Tibial artery (tissue), 4 donors: ENCODE measurements at regions not wholly inside any gene's neighbourhood (a gene's known extent, or its start where the extent isn't known, plus 50 kb on each side); places are given as distances from the start of the nearest gene placed in this dataset.

Experiments used
- DNase-seq, 2 donors: peaks; one replicate each; pipeline ENCODE4 v3.0.0-alpha.2; 2019
- H3K27ac ChIP-seq, 2 donors: fragments of 200-600 bp; sonication (generic) in 1 of 2; 1 replicate in 1 of 2; 2 replicates in 1 of 2; pipeline ENCODE4 v1.5.1; 2018 to 2019; ENCODE audit warnings: mild to moderate bottlenecking in 1 of 2
- H3K27me3 ChIP-seq, 2 donors: fragments of 200-600 bp; sonication (generic) in 1 of 2; one replicate each; pipeline versions ENCODE4 v1.5.1 to v1.6.0; 2016 to 2019
- H3K36me3 ChIP-seq, 3 donors: fragments of 200-600 bp; sonication (generic) in 2 of 3; one replicate each; pipeline ENCODE4 v1.5.1; 2016 to 2019; ENCODE audit warnings: mild to moderate bottlenecking in 2 of 3
- H3K4me1 ChIP-seq, 4 donors: fragments of 200-600 bp; sonication (generic) in 2 of 4; 1 replicate in 3 of 4; 2 replicates in 1 of 4; pipeline ENCODE4 v1.5.1; 2016 to 2019
- H3K4me3 ChIP-seq, 2 donors: fragments of 200-600 bp; sonication (generic) in 1 of 2; 1 replicate in 1 of 2; 2 replicates in 1 of 2; pipeline ENCODE4 v1.5.1; 2018 to 2019; ENCODE audit warnings: mild to moderate bottlenecking in 2 of 2
- H3K9me3 ChIP-seq, 3 donors: fragments of 200-600 bp; sonication (generic) in 1 of 3; one replicate each; pipeline ENCODE4 v1.5.1; 2016 to 2019
- intact Hi-C: fragments of 100-400 bp; cut with DNase I; formaldehyde crosslinking; loops from one replicate; pipeline ENCODE4 v1.15.0; 2023; ENCODE audit warnings: low total_unique reads
- TF ChIP-seq, protein P1 (sequence below), 2 experiments: fragments of 200-600 bp in 1 of 2; fragments of 450-650 bp in 1 of 2; IDR thresholded peaks; one replicate each; pipeline ENCODE4 v1.5.1; 2017 to 2019; ENCODE audit warnings: antibody characterized with exemption in 2 of 2, mild to moderate bottlenecking in 1 of 2, moderate library complexity in 1 of 2

DNA sequence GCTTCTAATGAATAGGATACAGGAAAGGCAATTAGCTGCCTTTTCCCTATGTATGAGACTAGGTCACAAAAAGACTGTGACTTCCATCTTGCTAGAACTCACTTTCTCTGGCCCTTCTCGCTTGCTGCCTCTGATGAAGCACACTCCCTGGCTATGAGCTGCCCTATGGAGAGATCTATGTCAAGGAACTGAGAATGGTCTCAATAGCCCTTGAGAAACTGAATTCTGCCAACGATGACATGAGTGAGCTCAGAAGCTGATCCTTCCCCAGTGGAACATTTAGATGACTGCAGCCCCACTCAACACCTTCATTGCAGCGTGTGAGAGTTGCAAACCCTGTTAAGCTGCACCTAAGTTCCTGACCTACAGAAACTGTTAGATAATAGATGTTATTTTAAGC lies 309.8 kb downstream of the COG6 start:
- Histone ChIP-seq H3K9me3 (no peaks in the 10 kb centered on the region), H3K36me3 (no peaks in the 10 kb centered on the region), H3K4me1 (no peaks in the 10 kb centered on the region), H3K27ac (no peak overlapping the region), H3K27me3 (no peaks in the 10 kb centered on the region), H3K4me3 (no peak overlapping the region)
- intact Hi-C loops = no loop called here
- TF ChIP-seq, protein P1, sequence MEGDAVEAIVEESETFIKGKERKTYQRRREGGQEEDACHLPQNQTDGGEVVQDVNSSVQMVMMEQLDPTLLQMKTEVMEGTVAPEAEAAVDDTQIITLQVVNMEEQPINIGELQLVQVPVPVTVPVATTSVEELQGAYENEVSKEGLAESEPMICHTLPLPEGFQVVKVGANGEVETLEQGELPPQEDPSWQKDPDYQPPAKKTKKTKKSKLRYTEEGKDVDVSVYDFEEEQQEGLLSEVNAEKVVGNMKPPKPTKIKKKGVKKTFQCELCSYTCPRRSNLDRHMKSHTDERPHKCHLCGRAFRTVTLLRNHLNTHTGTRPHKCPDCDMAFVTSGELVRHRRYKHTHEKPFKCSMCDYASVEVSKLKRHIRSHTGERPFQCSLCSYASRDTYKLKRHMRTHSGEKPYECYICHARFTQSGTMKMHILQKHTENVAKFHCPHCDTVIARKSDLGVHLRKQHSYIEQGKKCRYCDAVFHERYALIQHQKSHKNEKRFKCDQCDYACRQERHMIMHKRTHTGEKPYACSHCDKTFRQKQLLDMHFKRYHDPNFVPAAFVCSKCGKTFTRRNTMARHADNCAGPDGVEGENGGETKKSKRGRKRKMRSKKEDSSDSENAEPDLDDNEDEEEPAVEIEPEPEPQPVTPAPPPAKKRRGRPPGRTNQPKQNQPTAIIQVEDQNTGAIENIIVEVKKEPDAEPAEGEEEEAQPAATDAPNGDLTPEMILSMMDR (IDR thresholded peaks at IDR 0.05) = no peak
- no peak for DNase-seq

DNA sequence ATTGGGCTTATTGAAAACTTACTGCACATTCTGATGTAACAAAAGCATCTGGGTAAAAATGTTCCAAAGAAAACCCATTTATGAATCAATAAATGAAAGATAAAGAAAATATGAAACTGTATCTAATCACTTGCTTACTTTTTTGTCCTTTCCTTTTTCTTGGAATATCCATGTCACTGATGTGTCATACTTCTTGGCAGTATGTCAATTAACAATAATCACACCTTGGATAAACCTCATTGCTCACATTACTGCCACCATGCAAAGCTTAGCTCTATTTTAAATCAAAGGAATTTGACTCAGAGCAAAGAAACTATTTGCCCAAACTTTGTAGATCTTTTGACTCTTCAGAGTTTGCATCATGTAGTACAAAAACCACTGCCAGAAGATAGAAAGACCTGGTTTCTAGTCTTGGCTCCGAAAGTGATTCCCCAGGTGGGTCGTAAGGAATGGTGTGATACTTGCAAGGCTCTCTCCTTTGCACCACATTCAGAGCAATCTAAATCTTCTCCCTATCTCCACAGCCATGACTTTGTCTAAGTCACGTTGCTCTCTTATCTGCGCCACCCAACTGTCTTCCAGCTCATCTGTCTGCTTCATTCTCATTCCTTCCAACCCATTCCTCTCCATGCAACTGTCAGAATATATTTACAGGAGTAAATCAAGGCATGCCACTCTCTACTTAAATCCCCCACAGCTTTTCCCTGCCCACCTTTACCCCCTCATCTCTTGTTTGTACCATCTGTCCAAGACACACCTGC lies 311.9 kb downstream of the COG6 start:
- intact Hi-C loops = no loop called here

DNA sequence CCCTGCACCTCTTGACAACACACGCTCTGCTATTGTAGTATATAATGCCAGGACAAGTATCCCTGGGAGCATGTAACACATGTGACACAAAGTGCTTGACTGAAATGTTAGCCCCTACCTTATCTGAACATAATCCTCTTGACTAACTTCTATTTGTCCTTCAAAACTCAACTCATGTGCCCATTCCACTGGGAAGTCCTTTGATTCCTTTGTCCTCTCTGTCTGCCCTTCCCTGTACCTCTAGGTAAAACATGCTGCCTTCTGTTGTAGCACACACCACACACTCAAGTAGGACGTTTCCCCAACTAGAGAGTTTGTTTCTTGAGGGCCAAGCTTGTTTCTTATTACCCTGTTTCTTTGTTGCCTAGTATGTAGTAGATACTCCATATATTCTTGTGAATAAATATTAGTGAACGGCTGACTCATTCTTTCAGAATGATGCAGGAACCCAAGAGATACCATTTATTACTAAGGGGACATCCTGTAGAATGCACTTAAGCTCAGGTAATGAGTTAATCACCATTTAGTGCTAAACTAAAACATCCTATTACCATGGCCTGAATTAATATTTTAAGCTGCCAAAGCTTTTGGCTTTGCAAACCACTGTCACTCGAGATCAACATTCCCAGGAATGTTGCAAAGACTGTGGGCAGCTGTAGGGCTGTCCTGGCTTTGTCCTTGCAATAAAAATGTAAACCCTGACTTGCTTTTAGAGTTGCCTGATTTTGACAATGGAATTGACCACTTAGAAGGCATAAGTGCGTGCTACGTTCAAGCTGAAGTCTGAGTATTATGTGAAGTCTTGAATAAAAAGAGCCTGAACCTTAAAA lies 313.4 kb downstream of the COG6 start:
- H3K36me3 ChIP-seq = no peaks in the 10 kb centered on the region
- no peak overlapping the region for H3K27ac ChIP-seq
- DNase-seq = no peak
- H3K9me3 ChIP-seq = no peaks in the 10 kb centered on the region
- no peak overlapping the region for H3K4me3 ChIP-seq
- intact Hi-C loops = no loop called here
- TF ChIP-seq, protein P1 (IDR thresholded peaks at IDR 0.05) = no peak
- no peaks in the 10 kb centered on the region for H3K4me1 ChIP-seq
- no peaks in the 10 kb centered on the region for H3K27me3 ChIP-seq

More for the DNA sequence above, 311.9 kb downstream of the COG6 start:
- Histone ChIP-seq H3K4me1 (no peaks in the 10 kb centered on the region), H3K4me3 (no peak overlapping the region), H3K27me3 (no peaks in the 10 kb centered on the region), H3K27ac (no peak overlapping the region), H3K36me3 (no peaks in the 10 kb centered on the region), H3K9me3 (no peaks in the 10 kb centered on the region)
- no peak for DNase-seq
- TF ChIP-seq, protein P1 (IDR thresholded peaks at IDR 0.05) = no peak

DNA sequence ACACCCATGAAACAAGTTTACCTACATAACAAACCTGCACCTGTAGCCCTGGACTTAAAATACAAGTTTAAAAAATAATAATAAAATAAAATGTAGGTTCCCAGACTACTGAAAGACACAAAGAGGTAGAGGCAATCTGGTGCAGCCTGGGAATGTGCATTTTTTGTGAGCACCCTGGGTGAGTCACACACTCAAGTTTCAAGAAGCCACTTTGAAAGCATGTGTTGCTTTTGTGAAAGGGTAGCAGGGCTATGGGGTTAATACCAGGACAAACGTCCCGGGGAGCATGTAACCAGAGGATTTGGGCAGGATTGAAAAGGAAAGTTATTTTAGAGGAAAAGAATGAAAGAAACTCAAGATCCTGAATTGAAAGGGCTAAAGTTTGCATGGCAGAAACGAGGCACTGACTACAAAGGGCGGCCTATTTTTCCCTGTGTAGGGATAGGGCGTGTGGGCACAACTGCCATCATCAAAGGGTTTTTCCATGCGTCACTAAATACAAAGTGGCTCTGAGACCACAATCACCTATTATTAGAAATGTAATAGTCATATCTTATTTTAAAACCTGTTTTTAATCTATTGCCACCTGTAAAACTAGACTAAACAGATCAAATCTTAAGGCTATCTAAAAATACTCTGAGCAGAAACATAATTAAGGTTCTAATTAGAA lies 314.9 kb downstream of the COG6 start:
- intact Hi-C loops = no loop called here
- Histone ChIP-seq H3K4me3 (no peak overlapping the region), H3K9me3 (no peaks in the 10 kb centered on the region), H3K27me3 (no peaks in the 10 kb centered on the region), H3K4me1 (no peaks in the 10 kb centered on the region), H3K36me3 (no peaks in the 10 kb centered on the region), H3K27ac (no peak overlapping the region)
- TF ChIP-seq, protein P1 (IDR thresholded peaks at IDR 0.05) = no peak
- no peak for DNase-seq

DNA sequence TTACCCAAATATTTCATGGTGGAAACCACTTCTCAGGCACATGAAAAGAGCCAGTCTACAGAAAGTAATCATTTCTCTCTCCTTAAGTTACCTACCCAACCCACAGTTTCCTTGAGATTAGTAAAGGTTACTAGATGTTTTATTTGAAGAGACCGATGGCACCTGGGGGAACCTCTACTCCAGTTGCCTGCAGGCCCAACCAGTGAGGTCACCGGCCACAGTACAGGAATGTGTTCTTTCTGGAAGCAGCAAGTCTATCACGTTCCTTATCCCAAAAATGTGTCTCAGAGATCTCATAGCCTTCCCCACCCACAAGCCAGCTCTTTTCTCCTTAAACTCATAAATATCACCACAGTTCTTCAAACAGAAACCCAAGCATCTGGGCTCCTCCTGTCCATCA lies 316.1 kb downstream of the COG6 start:
- Histone ChIP-seq H3K9me3 (no peaks in the 10 kb centered on the region), H3K27ac (no peak overlapping the region), H3K4me3 (no peak overlapping the region), H3K36me3 (no peaks in the 10 kb centered on the region), H3K27me3 (no peaks in the 10 kb centered on the region), H3K4me1 (no peaks in the 10 kb centered on the region)
- intact Hi-C loops = no loop called here
- TF ChIP-seq, protein P1 (IDR thresholded peaks at IDR 0.05) = no peak
- no peak for DNase-seq
